ENCODE measurements at regions not wholly inside any gene's neighbourhood (a gene's known extent, or its start where the extent isn't known, plus 50 kb on each side); places are given as distances from the start of the nearest gene placed in this dataset.

DNA sequence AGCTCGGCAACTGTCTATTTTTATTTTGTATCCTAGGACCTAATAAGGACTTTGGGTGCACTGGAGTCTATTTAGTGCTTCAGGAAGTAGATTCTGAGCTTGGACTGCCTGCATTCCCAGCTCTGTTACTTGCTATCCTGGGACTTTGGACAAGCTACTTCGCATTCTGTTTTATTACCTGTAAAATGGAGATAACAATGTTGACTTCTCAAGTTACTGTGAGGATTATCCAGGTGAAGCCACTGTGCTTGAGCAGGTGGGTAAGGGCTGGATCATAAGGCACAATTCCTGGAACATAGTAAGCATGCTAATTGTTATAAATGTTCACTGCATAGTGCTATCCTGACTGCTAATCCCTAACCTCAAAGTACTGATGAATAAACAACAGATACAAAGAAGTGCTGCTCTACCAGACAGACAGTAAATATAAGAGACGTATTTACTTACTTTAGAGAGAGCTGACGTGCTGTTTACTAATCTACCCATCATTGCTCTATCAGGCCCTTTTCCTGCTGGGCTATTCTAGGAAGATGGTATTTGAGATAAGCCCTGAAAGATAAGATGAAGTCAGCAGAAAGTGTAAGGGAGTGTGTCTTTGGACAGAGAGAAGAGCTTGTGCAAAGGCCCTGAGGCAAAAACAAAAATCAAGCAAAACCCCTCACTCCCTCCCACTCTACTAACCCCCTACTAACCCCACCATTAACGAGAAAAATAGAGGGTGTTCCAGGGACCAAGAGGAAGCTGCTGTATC is 50.8 kb upstream of the FLT1 start:
- no peak for ATAC-seq (ENCODE audit: poor library complexity)
- H3K27me3 Mint-ChIP-seq = peaks cover 25% of the 10 kb centered on the region
- no peaks in the 10 kb centered on the region for H3K9me3 Mint-ChIP-seq
- Histone ChIP-seq H3K36me3 (ENCODE audit: insufficient read depth, low read length) (no peaks in the 10 kb centered on the region), H3K27ac (ENCODE audit: low read depth in 1 of 2, low read length in 2 of 2) (no peak overlapping the region), H3K27me3 (ENCODE audit: control insufficient read depth in 1 of 2, insufficient read depth in 2 of 2, low read length in 2 of 2) (peaks cover 0 to 12% of the 10 kb centered on the region in 2 experiments), H3K9me3 (ENCODE audit: control insufficient read depth in 1 of 2, insufficient read depth in 1 of 2, low read length in 2 of 2) (peaks cover 3 to 7% of the 10 kb centered on the region in 2 experiments), H3K4me3 (ENCODE audit: low read length) (no peak overlapping the region), H3K4me1 (ENCODE audit: insufficient read depth, low read length) (no peaks in the 10 kb centered on the region)
- H3K4me1 Mint-ChIP-seq (ENCODE audit: low read depth) = no peaks in the 10 kb centered on the region
- intact Hi-C loops (cut with DNase I, micrococcal nuclease) = no loop called here
- ChIA-PET CTCF (no interaction called here), POLR2A (no interaction called here)
- TF ChIP-seq, protein P1, sequence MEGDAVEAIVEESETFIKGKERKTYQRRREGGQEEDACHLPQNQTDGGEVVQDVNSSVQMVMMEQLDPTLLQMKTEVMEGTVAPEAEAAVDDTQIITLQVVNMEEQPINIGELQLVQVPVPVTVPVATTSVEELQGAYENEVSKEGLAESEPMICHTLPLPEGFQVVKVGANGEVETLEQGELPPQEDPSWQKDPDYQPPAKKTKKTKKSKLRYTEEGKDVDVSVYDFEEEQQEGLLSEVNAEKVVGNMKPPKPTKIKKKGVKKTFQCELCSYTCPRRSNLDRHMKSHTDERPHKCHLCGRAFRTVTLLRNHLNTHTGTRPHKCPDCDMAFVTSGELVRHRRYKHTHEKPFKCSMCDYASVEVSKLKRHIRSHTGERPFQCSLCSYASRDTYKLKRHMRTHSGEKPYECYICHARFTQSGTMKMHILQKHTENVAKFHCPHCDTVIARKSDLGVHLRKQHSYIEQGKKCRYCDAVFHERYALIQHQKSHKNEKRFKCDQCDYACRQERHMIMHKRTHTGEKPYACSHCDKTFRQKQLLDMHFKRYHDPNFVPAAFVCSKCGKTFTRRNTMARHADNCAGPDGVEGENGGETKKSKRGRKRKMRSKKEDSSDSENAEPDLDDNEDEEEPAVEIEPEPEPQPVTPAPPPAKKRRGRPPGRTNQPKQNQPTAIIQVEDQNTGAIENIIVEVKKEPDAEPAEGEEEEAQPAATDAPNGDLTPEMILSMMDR (IDR thresholded peaks at IDR 0.05) = no peak
- no peak overlapping the region for H3K4me3 Mint-ChIP-seq
- no peak overlapping the region for H3K27ac Mint-ChIP-seq
- no peaks in the 10 kb centered on the region for H3K36me3 Mint-ChIP-seq (ENCODE audit: low read depth)
- no peak for DNase-seq
